ENCODE measurements at regions not wholly inside any gene's neighbourhood (a gene's known extent, or its start where the extent isn't known, plus 50 kb on each side); places are given as distances from the start of the nearest gene placed in this dataset.

DNA sequence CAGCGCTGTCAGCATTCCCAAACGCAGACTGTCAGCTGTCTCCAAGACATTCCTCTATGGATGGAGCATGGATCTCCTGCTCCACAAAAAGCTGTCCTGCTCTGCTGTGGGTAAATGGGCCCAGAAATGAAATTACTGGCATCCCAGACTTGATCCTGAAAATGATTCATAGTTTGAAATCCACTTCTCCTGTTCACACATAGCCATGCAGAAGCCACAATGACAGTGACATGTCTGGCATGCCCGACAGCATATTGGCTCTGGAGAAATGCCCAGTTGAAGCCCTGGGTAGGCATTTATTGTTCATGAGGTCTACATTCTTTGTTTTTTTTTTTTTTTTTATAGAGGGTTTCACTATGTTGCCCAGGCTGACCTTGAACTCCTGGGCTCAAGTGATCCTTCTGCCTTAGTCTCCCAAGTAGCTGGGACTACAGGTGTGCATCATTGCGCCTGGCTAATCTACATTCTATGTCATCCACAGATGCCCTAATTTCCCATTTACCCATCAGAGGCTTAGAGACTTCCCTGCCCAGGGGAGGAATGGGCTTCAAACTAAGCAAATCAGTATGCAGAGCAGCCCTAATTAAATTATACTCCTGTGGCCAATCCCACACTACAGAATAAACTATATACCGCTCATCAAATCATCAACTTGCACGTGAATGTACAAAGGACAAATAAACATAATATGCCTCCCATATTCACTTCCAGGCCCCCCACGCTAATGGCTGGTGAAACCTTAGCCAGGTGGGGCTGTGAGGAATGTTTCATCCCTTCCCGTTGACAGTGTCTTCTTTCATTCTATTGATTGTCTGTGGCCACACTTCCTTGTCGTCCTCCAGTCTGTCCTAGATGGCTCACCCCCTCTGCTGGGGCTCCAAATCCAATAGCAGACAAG, 61.8 kb upstream of the EEPD1 start:
- H3K27me3 ChIP-seq (replicated peaks in 1 of 2; ENCODE audit: control insufficient read depth in 2 of 2, insufficient read depth in 2 of 2, low read length in 1 of 2) = no peaks in the 10 kb centered on the region; a peak in 1 of 4 replicates
- H3K4me3 ChIP-seq = no peak overlapping the region
- H3K4me1 ChIP-seq (ENCODE audit: control insufficient read depth, insufficient read depth, low read length) = no peaks in the 10 kb centered on the region
- BruUV-seq (replicated peaks) = no TSS peak
- POLR2A ChIA-PET = no interaction called here
- ATAC-seq (no peak), DNase-seq (ENCODE audit: low read depth, low spot score) (no peak), FAIRE-seq (no peak)
- no peak overlapping the region for H3K9ac ChIP-seq (ENCODE audit: control insufficient read depth, insufficient read depth, low read length)
- no peaks in the 10 kb centered on the region for H3K79me2 ChIP-seq (ENCODE audit: control insufficient read depth, insufficient read depth, low read length)
- H4K20me1 ChIP-seq (ENCODE audit: control insufficient read depth, insufficient read depth) = no peaks in the 10 kb centered on the region
- in situ Hi-C loops (cut with MboI) = no loop called here
- intact Hi-C loops (cut with micrococcal nuclease; ENCODE audit: unreplicated experiment) = no loop called here
- no peak overlapping the region for H3K27ac ChIP-seq (ENCODE audit: control insufficient read depth, insufficient read depth)
- SMC1A ChIA-PET (ENCODE audit: uncharacterized antibody, unreplicated experiment) = interaction anchor here (0.8 kb wide), 1 partner anchor 7 kb away, joined by 3 read pairs; no protein-coding TSS in a partner anchor
- RAD21 ChIA-PET (ENCODE audit: unreplicated experiment) = no interaction called here
- H2AFZ ChIP-seq (ENCODE audit: control insufficient read depth, low read depth, low read length) = no peak overlapping the region
- 40% methylated on average over 9 of the region's 9 CpGs for WGBS (ENCODE audit: insufficient coverage, insufficient replicate concordance, low lambda C conversion rate, missing lambda C conversion rate)
- CTCF ChIA-PET = no interaction called here
- H3K36me3 ChIP-seq (ENCODE audit: control insufficient read depth in 2 of 2, insufficient read depth in 2 of 2, low read length in 1 of 2) = no peaks in the 10 kb centered on the region; a peak in 1 of 4 replicates
- TF ChIP-seq, protein P1, sequence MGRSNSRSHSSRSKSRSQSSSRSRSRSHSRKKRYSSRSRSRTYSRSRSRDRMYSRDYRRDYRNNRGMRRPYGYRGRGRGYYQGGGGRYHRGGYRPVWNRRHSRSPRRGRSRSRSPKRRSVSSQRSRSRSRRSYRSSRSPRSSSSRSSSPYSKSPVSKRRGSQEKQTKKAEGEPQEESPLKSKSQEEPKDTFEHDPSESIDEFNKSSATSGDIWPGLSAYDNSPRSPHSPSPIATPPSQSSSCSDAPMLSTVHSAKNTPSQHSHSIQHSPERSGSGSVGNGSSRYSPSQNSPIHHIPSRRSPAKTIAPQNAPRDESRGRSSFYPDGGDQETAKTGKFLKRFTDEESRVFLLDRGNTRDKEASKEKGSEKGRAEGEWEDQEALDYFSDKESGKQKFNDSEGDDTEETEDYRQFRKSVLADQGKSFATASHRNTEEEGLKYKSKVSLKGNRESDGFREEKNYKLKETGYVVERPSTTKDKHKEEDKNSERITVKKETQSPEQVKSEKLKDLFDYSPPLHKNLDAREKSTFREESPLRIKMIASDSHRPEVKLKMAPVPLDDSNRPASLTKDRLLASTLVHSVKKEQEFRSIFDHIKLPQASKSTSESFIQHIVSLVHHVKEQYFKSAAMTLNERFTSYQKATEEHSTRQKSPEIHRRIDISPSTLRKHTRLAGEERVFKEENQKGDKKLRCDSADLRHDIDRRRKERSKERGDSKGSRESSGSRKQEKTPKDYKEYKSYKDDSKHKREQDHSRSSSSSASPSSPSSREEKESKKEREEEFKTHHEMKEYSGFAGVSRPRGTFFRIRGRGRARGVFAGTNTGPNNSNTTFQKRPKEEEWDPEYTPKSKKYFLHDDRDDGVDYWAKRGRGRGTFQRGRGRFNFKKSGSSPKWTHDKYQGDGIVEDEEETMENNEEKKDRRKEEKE (IDR thresholded peaks at IDR 0.05) = no peak
- TF ChIP-seq CHD1 (IDR thresholded peaks at IDR 0.05; ENCODE audit: low read depth, low read length) = no peak
- no peak for TF ChIP-seq E2F4 (IDR thresholded peaks at IDR 0.05; ENCODE audit: low read depth, low read length)
- TF ChIP-seq PAX5 (IDR thresholded peaks at IDR 0.05; ENCODE audit: borderline replicate concordance, low read depth, low read length) = no peak
- no peak for TF ChIP-seq LARP7 (IDR thresholded peaks at IDR 0.05)
- TF ChIP-seq RBBP5 (conservative IDR thresholded peaks at IDR 0.05) = no peak
- no peak for TF ChIP-seq SMAD1 (IDR thresholded peaks at IDR 0.05; ENCODE audit: low read depth, partially characterized antibody)
- no peak for TF ChIP-seq HDGF (IDR thresholded peaks at IDR 0.05)
- no peak for TF ChIP-seq POU2F2 (IDR thresholded peaks at IDR 0.05; ENCODE audit: borderline replicate concordance, low read depth, low read length)
- no peaks in the 10 kb centered on the region; the same call in 2 of the 3 replicates for H3K9me3 ChIP-seq (replicated peaks; ENCODE audit: control insufficient read depth, insufficient read depth, low read length)
- H3K4me2 ChIP-seq (ENCODE audit: control insufficient read depth, insufficient read depth) = no peak overlapping the region
